GM21619 (cell line): ENCODE measurements at regions not wholly inside any gene's neighbourhood (a gene's known extent, or its start where the extent isn't known, plus 50 kb on each side); places are given as distances from the start of the nearest gene placed in this dataset.
"Not testable (repeated sequence)": the region's sequence is repeated elsewhere in the genome, so short reads cannot be mapped to it uniquely, and the experiment has no call there.

ENCODE experiments used
- ATAC-seq: cut with Tn5 transposase; IDR thresholded peaks from one replicate; pipeline ENCODE4 v1.9.1; 2021; ENCODE audit not compliant: unreplicated experiment

GRCh38 chr17:63173450-63173849 lies 207.4 kb downstream of the TANC2 start:
- no peak for ATAC-seq

GRCh38 chr17:63173903-63174302 lies 207.9 kb downstream of the TANC2 start:
- ATAC-seq = no peak

GRCh38 chr17:63178530-63178929 lies 212.5 kb downstream of the TANC2 start:
- ATAC-seq = no peak

DNA sequence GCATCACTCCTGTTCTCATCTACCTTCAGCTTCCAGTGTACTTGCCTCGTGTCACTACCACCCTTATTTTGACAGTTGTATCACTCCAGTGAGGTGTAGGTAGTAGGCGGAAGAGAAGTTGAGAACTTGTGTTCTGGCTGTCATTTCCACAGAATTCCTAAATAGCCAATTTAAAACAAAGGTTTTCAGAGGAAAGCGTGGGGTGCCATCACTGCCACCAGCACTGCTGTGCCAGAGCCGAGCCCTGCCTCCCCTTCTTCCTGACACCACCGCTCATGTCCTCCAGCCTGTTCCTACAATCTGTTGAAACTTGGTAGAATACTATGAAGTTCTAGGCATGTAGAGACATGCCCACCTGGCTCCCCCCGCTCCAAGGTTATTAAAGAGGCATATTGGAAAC lies 215.8 kb downstream of the TANC2 start:
- ATAC-seq = no peak

GRCh38 chr17:63185420-63185819 lies 219.4 kb downstream of the TANC2 start:
- ATAC-seq = no peak

DNA sequence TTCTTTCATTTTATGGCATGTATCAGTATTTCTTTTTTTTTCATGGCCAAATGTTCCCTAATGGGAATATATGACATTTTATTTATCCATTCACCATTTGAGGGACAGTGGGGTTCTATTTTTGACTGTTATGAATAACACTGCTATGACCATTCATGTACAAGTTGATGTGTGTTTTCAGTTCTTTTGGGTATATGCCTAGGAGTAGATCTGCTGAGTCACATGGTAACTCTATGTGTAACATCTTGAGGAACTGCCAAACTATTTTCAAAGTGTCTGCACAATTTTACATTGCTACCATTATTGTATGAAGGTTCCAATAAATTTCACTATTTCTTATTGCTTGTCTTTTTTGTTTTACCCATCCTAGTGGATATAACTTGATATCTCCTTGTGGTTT lies 223.0 kb downstream of the TANC2 start:
- ATAC-seq = no peak

- ATAC-seq = no peak
These were observed 223.9 kb downstream of the TANC2 start for GRCh38 chr17:63189930-63190329.

DNA sequence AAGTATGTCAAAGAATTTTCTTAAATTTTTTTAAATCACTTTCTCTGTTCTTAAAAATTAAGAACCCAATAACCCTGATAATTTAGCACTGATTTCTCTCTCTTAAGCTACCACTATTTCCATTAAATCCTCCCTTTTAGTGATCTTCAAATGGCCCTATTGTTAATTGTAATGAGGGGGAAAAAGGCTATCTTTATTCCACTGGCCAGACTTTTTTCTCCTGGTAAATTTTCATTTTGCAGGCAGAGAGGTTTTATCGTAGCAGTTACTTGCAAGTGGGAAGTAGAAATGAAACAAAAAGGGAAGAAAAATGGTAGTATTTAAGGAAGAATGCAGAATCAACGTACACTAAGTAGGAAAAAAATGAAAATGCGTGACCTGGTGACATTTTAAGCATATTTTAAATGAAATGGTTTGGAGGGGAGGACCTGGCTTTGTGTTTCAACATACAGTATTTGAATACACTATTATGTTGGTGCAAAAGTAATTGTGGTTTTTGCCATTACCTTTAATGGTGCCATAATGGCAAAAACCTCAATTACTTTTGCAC lies 224.9 kb downstream of the TANC2 start:
- ATAC-seq = no peak

GRCh38 chr17:63191610-63192009 lies 225.6 kb downstream of the TANC2 start:
- no peak for ATAC-seq

DNA sequence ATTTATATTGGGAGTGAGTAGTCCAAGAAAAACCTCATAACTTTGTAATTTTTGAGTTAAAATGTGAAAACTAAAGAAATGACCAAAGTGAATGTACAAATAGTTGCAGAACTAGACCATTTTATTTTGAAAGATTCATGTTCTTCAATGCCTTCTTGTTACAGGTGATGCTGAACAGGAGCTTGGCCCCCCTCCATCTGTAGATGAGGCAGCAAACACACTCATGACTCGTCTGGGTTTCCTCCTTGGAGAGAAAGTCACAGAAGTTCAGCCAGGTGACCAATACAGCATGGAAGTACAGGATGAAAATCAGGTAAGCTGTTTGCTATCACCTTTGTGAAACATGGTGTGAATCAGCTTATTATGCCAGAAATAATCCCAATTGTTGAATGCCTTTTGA lies 227.8 kb downstream of the TANC2 start:
- ATAC-seq = no peak

- no peak for ATAC-seq
These were observed 230.8 kb downstream of the TANC2 start for GRCh38 chr17:63196772-63197335.

DNA sequence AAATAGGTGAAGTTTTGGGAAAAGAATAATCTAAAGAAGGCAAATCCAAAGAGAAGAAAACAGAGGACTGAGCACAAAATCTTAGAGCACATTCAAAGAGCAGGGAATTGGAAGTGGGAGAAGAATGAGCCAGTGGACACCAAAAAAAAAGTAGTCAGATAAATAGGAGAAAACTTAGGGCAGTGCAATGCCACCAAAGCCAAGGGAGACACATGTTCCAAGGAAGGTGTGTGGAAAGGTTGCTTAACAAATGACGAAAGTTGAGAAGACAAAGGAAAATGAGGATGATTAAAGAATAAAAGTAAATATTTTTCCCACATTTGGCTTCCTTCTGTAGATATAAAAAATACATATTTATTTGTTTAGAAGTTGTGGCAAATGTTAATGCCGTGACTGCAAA lies 237.6 kb downstream of the TANC2 start:
- no peak for ATAC-seq

DNA sequence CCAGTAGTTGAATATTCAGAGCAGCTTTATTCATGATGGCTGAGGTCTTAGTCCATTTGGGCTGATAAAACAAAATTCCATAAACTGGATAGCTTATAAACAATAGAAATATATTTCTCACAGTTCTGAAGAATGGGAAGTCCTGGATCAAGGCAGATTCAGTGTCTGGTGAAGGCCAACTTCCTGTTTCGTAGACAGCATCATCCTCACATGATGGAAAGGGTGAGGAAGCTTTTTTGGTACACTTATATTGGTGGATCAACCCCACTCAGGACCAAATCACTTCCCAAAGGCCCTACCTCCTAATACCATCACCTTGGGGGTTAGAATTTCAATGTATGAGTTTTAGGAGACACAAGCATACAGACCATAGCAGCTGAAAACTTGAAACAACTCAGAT lies 224.2 kb downstream of the CYB561 start:
- ATAC-seq = no peak

DNA sequence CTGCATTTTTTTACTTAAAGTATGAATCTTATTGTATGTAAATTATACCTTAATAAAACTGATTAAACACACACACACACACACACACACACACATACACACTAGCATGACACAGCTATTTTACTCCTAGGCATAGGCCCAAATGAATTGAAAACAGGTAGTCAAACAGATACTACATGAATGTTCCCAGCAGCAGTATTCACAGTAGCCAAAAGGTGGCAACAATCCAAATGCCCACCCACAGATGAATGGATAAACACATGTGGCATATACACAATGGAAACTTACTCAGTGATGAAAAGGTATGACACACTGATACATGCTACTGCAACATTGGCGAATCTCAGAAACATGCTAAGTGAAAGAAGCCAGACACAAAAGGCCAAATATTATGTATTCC lies 223.5 kb downstream of the CYB561 start:
- no peak for ATAC-seq

- ATAC-seq = no peak
These were observed 222.7 kb downstream of the CYB561 start for GRCh38 chr17:63223212-63223911.

DNA sequence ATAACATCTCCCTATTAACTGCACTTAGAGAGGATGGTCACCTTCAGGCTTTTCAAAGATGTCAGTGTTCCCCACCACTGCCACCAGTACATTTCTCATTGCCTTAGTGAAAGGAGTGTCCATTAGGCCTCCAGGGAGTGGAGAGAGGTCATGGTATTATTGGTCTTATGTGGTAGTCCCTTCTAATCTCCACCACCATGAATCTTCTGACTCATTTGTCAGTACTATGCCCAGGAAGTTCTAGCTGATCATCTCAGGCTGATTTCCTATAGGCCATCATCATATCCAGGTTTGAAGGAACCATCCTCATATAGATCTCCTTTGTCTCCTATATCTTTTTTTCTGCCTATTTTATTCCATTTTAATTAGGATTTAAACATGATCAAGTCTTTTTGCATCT lies 221.5 kb downstream of the CYB561 start:
- ATAC-seq = no peak

DNA sequence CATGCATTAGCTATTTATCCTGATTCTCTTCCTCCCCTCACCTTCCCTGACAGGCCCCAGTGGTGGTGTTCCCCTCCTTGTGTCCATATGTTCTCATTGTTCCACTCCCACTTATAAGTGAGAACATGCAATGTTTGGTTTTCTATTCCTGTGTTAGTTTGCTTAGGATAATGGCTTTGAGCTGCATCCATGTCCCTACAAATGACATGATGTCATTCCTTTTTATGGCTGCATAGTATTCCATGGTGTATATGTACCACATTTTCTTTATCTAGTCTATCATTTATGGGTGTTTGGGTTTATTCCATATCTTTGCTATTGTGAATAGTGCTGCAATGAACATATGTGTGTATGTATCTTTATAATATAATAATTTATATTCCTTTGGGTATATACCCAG lies 219.4 kb downstream of the CYB561 start:
- not testable (repeated sequence) for ATAC-seq

DNA sequence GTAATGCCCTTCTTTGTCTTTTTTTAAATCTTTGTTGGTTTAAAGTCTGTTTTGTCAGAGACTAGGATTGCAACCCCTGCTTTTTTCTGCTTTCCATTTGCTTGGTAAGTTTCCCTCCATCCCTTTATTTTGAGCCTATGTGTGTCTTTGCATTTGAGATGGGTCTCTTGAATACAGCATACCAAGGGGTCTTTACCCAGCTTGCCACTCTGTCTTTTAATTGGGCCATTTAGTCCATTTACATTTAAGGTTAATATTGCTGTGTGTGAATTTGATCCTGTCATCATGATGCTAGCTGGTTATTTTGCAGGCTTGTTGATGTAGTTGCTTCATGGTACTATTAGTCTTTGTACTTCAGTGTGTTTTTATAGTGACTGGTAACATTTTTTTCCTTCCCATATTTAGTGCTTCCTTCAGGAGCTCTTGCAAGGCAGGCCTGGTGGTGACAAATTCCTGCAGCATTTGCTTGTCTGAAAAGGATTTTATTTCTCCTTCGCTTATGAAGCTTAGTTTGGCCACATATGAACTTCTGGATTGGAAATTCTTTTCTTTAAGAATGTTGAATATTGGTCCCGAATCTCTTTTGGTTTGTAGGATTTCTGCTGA lies 215.0 kb downstream of the CYB561 start:
- ATAC-seq = not testable (repeated sequence)

- no peak for ATAC-seq
These were observed 213.4 kb downstream of the CYB561 start for GRCh38 chr17:63232565-63233310.

DNA sequence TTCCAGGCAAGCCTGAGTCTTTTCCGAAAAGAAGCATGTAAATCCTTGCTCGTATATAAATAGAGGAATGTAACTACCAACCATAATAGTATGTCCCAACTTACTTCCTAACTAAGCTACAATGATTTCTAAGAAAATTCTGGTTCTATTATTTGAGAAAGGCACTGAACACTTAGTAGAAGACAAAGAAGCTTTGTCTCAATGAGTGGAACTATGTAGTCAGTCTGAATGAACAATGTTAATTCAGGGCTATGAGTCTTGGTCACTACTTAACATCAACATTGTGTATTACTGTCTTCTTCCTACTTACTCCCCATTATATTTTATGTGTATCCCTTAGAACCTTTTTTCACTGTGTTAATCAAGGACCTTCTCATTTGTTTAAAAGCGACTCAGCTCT lies 206.0 kb downstream of the CYB561 start:
- ATAC-seq = no peak

DNA sequence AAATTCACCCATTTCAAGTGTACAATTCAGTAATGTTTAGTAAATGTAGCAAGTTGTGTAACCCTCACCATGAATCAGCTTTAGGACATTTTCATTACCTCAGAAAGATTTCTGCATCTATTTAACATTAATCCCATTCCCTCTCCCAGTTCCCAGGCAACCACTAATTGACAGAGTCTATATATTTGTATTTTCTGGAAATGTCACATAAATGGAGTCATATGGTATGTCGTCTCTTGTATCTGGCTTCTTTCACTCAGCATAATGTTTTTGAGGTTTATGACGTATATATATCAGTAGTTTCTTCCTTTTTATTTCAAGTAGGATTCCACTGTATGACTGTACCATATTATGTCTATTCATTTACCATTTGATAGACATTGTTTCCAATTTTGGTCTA lies 199.8 kb downstream of the CYB561 start:
- no peak for ATAC-seq

- ATAC-seq = no peak
These were observed 198.4 kb downstream of the CYB561 start for GRCh38 chr17:63247706-63248105.
